Endothelial cell of umbilical vein (primary cell): ENCODE measurements at regions not wholly inside any gene's neighbourhood (a gene's known extent, or its start where the extent isn't known, plus 50 kb on each side); places are given as distances from the start of the nearest gene placed in this dataset.

Experiments used
- BruUV-seq: library from RNA; stranded (reverse); fragments of 400-500 nt; replicated peaks from 2 replicates; lab custom pipeline; 2021; lab: Mats Ljungman, UMichigan
- CTCF ChIA-PET: fragments of 300-600, 350-600 bp; sonication (Branson Sonifier 250); formaldehyde crosslinking; loops from one replicate; lab custom pipeline; 2021; ENCODE audit warnings: antibody characterized with exemption, inconsistent platforms; lab: Charles Lee
- POLR2A ChIA-PET: fragments of 300-600, 350-600 bp; sonication (Branson Sonifier 250); formaldehyde crosslinking; loops from one replicate; lab custom pipeline; 2021; ENCODE audit warnings: antibody characterized with exemption, inconsistent platforms; lab: Charles Lee
- DNase-seq: peaks from one replicate; pipeline ENCODE4 v3.0.0-alpha.2; 2011; ENCODE audit warnings: low read depth, low spot score
- FAIRE-seq: peaks from 2 replicates; lab custom pipeline; 2011; peaks lifted over from hg19 to GRCh38; lab: Jason Lieb, UNC
- H2AFZ ChIP-seq: 2 replicates; pipeline ENCODE4 v1.6.0; 2012; ENCODE audit warnings: low read depth, low read length, control low read depth, inconsistent platforms
- H3K27ac ChIP-seq: 2 replicates; pipeline ENCODE4 v1.5.1; 2011; ENCODE audit warnings: low read depth, mild to moderate bottlenecking, control low read depth, low read length, moderate library complexity; ENCODE audit not compliant: insufficient read depth
- H3K27me3 ChIP-seq, 2 experiments: 2 replicates each; pipeline versions ENCODE4 v1.6.0 to v1.6.1; 2011; ENCODE audit warnings: low read length in 2 of 2, mixed read lengths in 1 of 2; ENCODE audit not compliant: control insufficient read depth in 2 of 2, insufficient read depth in 2 of 2
- H3K36me3 ChIP-seq, 2 experiments: 2 replicates in 1 of 2; 3 replicates in 1 of 2; pipeline ENCODE4 v1.5.1; 2011; ENCODE audit warnings: low read length in 2 of 2, mild to moderate bottlenecking in 1 of 2, moderate library complexity in 1 of 2; ENCODE audit not compliant: control insufficient read depth in 2 of 2, insufficient read depth in 2 of 2; ENCODE audit errors: extremely low read depth in 1 of 2
- H3K4me1 ChIP-seq: 3 replicates; pipeline ENCODE4 v1.5.1; 2011; ENCODE audit warnings: mild to moderate bottlenecking, low read length; ENCODE audit not compliant: control insufficient read depth, insufficient read depth; ENCODE audit errors: extremely low read depth
- H3K4me2 ChIP-seq: 2 replicates; pipeline ENCODE4 v1.6.1; 2011; ENCODE audit warnings: low read length, control low read depth, mixed read lengths; ENCODE audit not compliant: insufficient read depth
- H3K4me3 ChIP-seq, 3 experiments: fragments of 200-600 bp in 1 of 3; sonication (generic), shearing (Covaris generic) in 1 of 3; replicated peaks in 1 of 3; 2 replicates each; pipeline ENCODE4 v1.5.1; 2011 to 2016; ENCODE audit warnings: control low read depth in 3 of 3, low read length in 3 of 3, mild to moderate bottlenecking in 2 of 3, inconsistent platforms in 1 of 3, low read depth in 1 of 3, moderate library complexity in 1 of 3; ENCODE audit not compliant: insufficient read depth in 1 of 3
- H3K79me2 ChIP-seq: 2 replicates; pipeline ENCODE4 v1.6.0; 2012; ENCODE audit warnings: low read length, inconsistent platforms; ENCODE audit not compliant: control insufficient read depth, insufficient read depth
- H3K9ac ChIP-seq: replicated peaks from 2 replicates; pipeline ENCODE3; 2011; ENCODE audit warnings: low read length, control low read depth; ENCODE audit not compliant: insufficient read depth; ENCODE audit errors: extremely low read depth
- H3K9me1 ChIP-seq: replicated peaks from 3 replicates; pipeline ENCODE4 v1.6.0; 2011; ENCODE audit warnings: mild to moderate bottlenecking, low read length; ENCODE audit not compliant: control insufficient read depth, insufficient read depth; ENCODE audit errors: extremely low read depth
- H3K9me3 ChIP-seq: replicated peaks from 2 replicates; pipeline ENCODE4 v1.5.1; 2012; ENCODE audit warnings: low read length, inconsistent platforms; ENCODE audit not compliant: control insufficient read depth, insufficient read depth
- H4K20me1 ChIP-seq: replicated peaks from 2 replicates; pipeline ENCODE3; 2011; ENCODE audit warnings: mild to moderate bottlenecking, low read length; ENCODE audit not compliant: control insufficient read depth, insufficient read depth; ENCODE audit errors: extremely low read depth
- CTCF ChIP-seq, 2 donors: IDR thresholded peaks; 1 replicate in 1 of 2; 2 replicates in 1 of 2; pipeline ENCODE4 v1.5.1; 2011; ENCODE audit warnings: low read length in 2 of 2, mild to moderate bottlenecking in 2 of 2, moderate library complexity in 2 of 2, control low read depth in 1 of 2, inconsistent platforms in 1 of 2, low read depth in 1 of 2; ENCODE audit not compliant: insufficient read depth in 1 of 2; ENCODE audit errors: extremely low read depth in 1 of 2
- EZH2 ChIP-seq: IDR thresholded peaks from 2 replicates; pipeline ENCODE4 v1.6.1; 2012; ENCODE audit warnings: borderline replicate concordance, low read depth, mild to moderate bottlenecking, moderate library complexity, low read length, inconsistent platforms; ENCODE audit not compliant: severe bottlenecking
- FOS ChIP-seq: IDR thresholded peaks from 2 replicates; pipeline ENCODE4 v1.6.1; 2011; ENCODE audit warnings: mild to moderate bottlenecking, low read length, moderate library complexity, borderline replicate concordance; ENCODE audit not compliant: insufficient read depth
- GATA2 ChIP-seq: IDR thresholded peaks from 2 replicates; pipeline ENCODE4 v1.7.0; 2011; ENCODE audit warnings: low read depth, mild to moderate bottlenecking, moderate library complexity, mixed read lengths, low read length; ENCODE audit not compliant: insufficient read length, insufficient read depth
- JUN ChIP-seq: IDR thresholded peaks from 2 replicates; pipeline ENCODE4 v1.6.1; 2011; ENCODE audit warnings: borderline replicate concordance, low read depth; ENCODE audit not compliant: insufficient read length, insufficient read depth
- MAX ChIP-seq: IDR thresholded peaks from 2 replicates; pipeline ENCODE4 v1.6.1; 2011; ENCODE audit not compliant: insufficient read depth, insufficient read length
- MYC ChIP-seq: IDR thresholded peaks from one replicate; pipeline ENCODE4 v1.6.1; 2011; ENCODE audit warnings: mild to moderate bottlenecking, low read depth, low read length
- POLR2A ChIP-seq: IDR thresholded peaks from 2 replicates; pipeline ENCODE4 v1.6.1; 2012; ENCODE audit warnings: low read depth, mild to moderate bottlenecking, control low read depth, low read length
- POLR2AphosphoS5 ChIP-seq: IDR thresholded peaks from 2 replicates; pipeline ENCODE4 v1.6.1; 2012; ENCODE audit warnings: low read depth, mild to moderate bottlenecking, control low read depth, low read length, moderate library complexity; ENCODE audit not compliant: insufficient read depth
- dilution Hi-C: fragments of 300-500 bp; cut with MboI; formaldehyde crosslinking; loops from one replicate; pipeline ENCODE4 v1.15.0; 2019; ENCODE audit warnings: low sequenced_read_pairs; ENCODE audit not compliant: extremely low pct_ligation_motif_present
- intact Hi-C: fragments of 100-400 bp; cut with micrococcal nuclease; formaldehyde crosslinking; loops from one replicate; pipeline ENCODE4 v1.10.0; 2022

- H3K79me2 ChIP-seq = no peaks in the 10 kb centered on the region
- no peaks in the 10 kb centered on the region for H3K4me1 ChIP-seq
- no peak for DNase-seq
- H3K9me1 ChIP-seq = no peaks in the 10 kb centered on the region
- intact Hi-C loops = no loop called here
- no peak overlapping the region for H3K4me2 ChIP-seq
- POLR2A ChIA-PET = no interaction called here
- H2AFZ ChIP-seq = no peak overlapping the region
- BruUV-seq = no TSS peak
- no peak overlapping the region for H3K4me3 ChIP-seq
- no peaks in the 10 kb centered on the region for H3K9me3 ChIP-seq
- no peak overlapping the region for H3K9ac ChIP-seq
- no peaks in the 10 kb centered on the region for H3K27me3 ChIP-seq
- H4K20me1 ChIP-seq = no peaks in the 10 kb centered on the region
- no peak for TF ChIP-seq POLR2A
- TF ChIP-seq MAX = no peak
- TF ChIP-seq MYC = no peak
- no peak for TF ChIP-seq FOS
- TF ChIP-seq GATA2 = no peak
- no peak for TF ChIP-seq JUN
- no peak for TF ChIP-seq EZH2
- no peak for TF ChIP-seq CTCF (IDR thresholded peaks at IDR 0.05; ENCODE audit: extremely low read depth in 1 of 2, insufficient read depth in 1 of 2, low read depth in 1 of 2, low read length in 2 of 2)
- TF ChIP-seq POLR2AphosphoS5 = no peak
- dilution Hi-C loops = no loop called here
- no peaks in the 10 kb centered on the region for H3K36me3 ChIP-seq
- no peak overlapping the region for H3K27ac ChIP-seq
- no peak for FAIRE-seq
- CTCF ChIA-PET = no interaction called here
These were observed 1516.2 kb upstream of the PCDH10 start for GRCh38 chr4:131632877-131633276.
